ENCODE measurements at regions not wholly inside any gene's neighbourhood (a gene's known extent, or its start where the extent isn't known, plus 50 kb on each side); places are given as distances from the start of the nearest gene placed in this dataset.

DNA sequence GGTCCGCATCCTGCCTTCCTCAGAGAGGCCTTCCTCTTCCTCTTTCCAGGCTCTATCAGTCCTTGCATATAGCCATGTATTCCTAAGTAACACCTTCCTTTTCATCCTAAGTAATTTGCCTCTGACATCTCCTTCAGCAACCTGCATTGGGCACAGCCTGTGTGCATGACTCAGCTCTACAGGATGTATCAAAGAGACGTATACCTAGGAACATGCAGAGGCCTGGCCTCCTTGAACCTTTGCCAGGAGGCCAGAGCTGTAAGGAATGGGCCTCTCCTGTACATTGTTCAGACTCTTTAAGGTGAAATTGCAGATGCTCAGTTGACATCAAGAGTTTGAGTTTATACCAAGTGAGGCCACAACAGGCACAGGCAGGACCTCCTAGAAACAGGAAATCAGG is 76.0 kb upstream of the CELF4 start:
- Mint-ChIP-seq H3K4me3 (no peak overlapping the region), H3K27ac (no peak overlapping the region)

DNA sequence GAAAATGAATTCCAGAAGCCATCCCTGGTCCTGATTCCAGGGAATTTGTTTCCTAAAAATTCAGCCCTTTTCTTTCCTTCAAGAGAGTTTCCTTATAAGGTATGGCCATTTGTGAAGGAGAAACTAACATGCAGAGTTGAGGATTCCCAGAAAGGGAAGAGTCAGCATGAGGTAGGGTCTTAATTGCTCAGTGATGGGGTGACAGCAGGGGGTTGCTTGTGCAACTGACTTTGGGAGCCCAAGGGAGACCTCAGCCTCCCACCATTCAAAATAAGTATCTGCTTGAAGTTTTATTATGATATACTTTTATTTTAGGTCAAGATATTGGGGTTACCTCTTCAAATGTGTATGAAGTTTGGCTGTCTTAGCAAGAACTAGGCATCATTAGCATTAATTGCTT is 74.9 kb upstream of the CELF4 start:
- ATAC-seq (replicated peaks) (no peak), DNase-seq (no peak)
- no peaks in the 10 kb centered on the region for H3K27me3 Mint-ChIP-seq
- H3K4me3 Mint-ChIP-seq = no peak overlapping the region
- H3K27ac Mint-ChIP-seq = no peak overlapping the region
- H3K9me3 Mint-ChIP-seq = peaks cover 12 to 18% of the 10 kb centered on the region in 2 donors
- H3K36me3 Mint-ChIP-seq = no peaks in the 10 kb centered on the region
- no peaks in the 10 kb centered on the region for H3K4me1 Mint-ChIP-seq

More for the DNA sequence above, 76.0 kb upstream of the CELF4 start:
- H3K9me3 Mint-ChIP-seq = peaks cover 12 to 19% of the 10 kb centered on the region in 2 donors
- no peaks in the 10 kb centered on the region for H3K27me3 Mint-ChIP-seq
- DNase-seq (no peak), ATAC-seq (replicated peaks) (no peak)
- no peaks in the 10 kb centered on the region for H3K36me3 Mint-ChIP-seq
- no peaks in the 10 kb centered on the region for H3K4me1 Mint-ChIP-seq

DNA sequence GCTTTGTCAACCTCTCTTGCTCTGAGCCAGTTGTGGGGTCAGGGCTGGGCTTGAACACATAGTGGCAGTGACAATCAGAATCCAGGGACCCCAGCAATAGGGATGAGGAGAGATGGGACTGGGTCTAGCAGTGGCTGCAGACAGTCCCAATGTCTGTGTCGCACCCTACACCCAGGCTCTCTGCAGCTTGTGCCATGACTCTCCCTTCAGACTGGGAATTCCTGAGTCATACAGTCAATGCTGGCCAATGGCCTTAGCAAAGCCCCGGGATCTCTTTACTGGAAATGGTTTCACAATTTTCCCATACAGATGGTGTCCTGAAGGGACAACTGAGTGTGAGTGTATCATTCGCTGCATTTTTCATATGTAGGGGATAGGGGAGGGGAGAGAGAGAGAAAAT is 74.2 kb upstream of the CELF4 start:
- no peaks in the 10 kb centered on the region for H3K27me3 Mint-ChIP-seq
- no peak for ATAC-seq (replicated peaks)
- H3K4me1 Mint-ChIP-seq = no peaks in the 10 kb centered on the region
- no peak for DNase-seq
- no peaks in the 10 kb centered on the region for H3K36me3 Mint-ChIP-seq
- H3K4me3 Mint-ChIP-seq = no peak overlapping the region
- no peak overlapping the region for H3K27ac Mint-ChIP-seq
- peaks cover 10 to 13% of the 10 kb centered on the region in 2 donors for H3K9me3 Mint-ChIP-seq

DNA sequence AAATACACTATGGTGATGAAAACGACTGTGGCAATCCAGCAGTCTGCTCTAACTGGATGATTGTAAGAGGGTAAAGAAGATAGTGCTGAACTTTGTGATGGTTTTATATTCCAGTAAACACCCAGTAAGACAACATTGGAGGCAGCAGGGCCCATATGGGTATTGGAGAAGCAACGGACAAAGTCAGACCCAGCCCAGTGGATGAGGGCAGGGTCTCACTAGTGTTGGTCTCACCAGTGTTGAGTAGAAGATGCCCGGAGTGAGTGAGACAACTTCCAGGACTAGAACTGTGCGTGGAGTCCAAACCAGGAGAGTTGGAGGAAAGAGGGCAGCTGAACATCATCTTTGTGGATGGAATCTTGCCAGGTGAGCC is 71.9 kb upstream of the CELF4 start:
- H3K9me3 Mint-ChIP-seq = peaks cover 4 to 7% of the 10 kb centered on the region in 2 donors

DNA sequence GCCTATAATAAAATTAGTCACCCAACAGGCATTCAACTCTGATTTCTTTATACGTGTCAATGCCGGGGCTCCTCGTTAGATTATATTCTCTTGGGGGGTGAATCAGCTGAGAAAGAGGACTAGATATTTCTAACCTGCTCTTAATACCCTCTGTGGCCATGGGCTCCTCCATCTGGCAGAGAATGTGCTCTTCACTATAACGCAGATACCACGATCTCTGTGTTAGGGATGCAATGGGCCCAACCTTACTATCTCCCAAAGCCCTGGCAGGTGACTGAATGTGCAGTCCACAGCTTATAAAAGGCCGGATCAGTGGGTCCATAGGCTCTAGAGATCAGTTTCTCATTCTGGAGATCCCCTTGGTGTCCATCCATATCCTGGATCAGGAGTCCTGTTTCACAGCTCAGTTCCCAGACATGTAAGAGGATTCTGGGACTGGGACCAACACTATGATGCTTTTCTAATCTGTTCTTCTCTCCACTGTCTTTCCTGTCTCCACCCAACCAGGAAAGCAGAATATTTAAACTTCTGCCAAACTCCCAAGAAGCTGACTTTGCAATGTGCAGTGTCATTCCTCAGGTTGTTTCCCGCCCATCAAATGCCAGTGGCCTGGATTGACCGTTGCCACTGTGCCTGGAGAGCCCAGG is 71.4 kb upstream of the CELF4 start:
- H3K27me3 Mint-ChIP-seq = no peaks in the 10 kb centered on the region
- no peak overlapping the region for H3K27ac Mint-ChIP-seq
- no peaks in the 10 kb centered on the region for H3K36me3 Mint-ChIP-seq
- H3K4me3 Mint-ChIP-seq = no peak overlapping the region
- H3K4me1 Mint-ChIP-seq = no peaks in the 10 kb centered on the region
- no peak for DNase-seq
- H3K9me3 Mint-ChIP-seq = peaks cover 4 to 7% of the 10 kb centered on the region in 2 donors
- ATAC-seq (replicated peaks) = no peak

More for the DNA sequence above, 71.9 kb upstream of the CELF4 start:
- ATAC-seq (replicated peaks) (no peak), DNase-seq (no peak)
- Mint-ChIP-seq H3K27me3 (no peaks in the 10 kb centered on the region), H3K36me3 (no peaks in the 10 kb centered on the region), H3K4me1 (no peaks in the 10 kb centered on the region), H3K27ac (no peak overlapping the region), H3K4me3 (no peak overlapping the region)

DNA sequence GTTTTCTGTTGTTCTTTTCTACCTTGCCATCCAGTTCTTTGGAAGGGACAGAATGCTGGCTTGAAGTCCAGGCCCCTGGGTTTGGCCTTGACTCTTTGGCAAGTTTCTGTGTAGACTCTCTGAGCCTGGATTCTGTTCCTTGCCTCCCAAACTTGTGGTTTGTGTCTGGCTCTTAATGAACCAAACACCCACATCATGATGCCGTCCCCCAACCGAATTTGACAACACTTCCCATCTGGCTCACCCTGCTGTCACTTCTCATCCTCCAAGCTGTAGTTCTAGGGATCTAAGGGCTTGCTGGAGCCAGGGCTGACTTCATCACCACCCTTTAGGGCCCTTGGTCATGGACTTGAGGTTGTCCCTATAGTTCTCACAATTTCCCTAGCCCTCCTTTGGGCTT is 68.9 kb upstream of the CELF4 start:
- no peaks in the 10 kb centered on the region for H3K27me3 Mint-ChIP-seq

DNA sequence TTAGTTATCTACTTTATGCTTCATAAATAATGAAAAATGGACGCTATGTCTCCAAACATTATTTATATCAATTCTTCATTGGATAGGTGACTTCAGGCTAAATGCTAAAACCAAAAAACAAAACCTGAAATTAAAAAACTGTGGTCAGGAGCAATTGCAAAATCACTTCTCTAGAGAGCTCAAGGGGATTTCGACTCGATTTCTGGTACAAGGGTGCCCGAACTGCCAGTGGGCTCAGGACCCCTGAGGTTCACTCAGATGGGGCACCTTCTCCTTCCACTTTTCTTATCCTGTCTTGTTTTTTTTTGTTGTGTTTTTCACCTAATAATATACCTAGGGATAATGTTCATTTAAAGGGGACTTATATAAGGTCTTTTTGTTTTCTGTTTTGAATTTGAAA is 65.8 kb upstream of the CELF4 start:
- H3K4me1 Mint-ChIP-seq = no peaks in the 10 kb centered on the region
- no peak for DNase-seq
- H3K4me3 Mint-ChIP-seq = no peak overlapping the region
- H3K27ac Mint-ChIP-seq = no peak overlapping the region
- H3K27me3 Mint-ChIP-seq = no peaks in the 10 kb centered on the region
- H3K9me3 Mint-ChIP-seq = peaks cover 3 to 8% of the 10 kb centered on the region in 2 donors
- no peaks in the 10 kb centered on the region for H3K36me3 Mint-ChIP-seq
- ATAC-seq (replicated peaks) = no peak

More for the DNA sequence above, 68.9 kb upstream of the CELF4 start:
- no peak for ATAC-seq (replicated peaks)
- no peak overlapping the region for H3K27ac Mint-ChIP-seq
- no peak for DNase-seq
- peaks cover 5 to 10% of the 10 kb centered on the region in 2 donors for H3K9me3 Mint-ChIP-seq
- no peaks in the 10 kb centered on the region for H3K36me3 Mint-ChIP-seq
- H3K4me1 Mint-ChIP-seq = no peaks in the 10 kb centered on the region
- H3K4me3 Mint-ChIP-seq = no peak overlapping the region

DNA sequence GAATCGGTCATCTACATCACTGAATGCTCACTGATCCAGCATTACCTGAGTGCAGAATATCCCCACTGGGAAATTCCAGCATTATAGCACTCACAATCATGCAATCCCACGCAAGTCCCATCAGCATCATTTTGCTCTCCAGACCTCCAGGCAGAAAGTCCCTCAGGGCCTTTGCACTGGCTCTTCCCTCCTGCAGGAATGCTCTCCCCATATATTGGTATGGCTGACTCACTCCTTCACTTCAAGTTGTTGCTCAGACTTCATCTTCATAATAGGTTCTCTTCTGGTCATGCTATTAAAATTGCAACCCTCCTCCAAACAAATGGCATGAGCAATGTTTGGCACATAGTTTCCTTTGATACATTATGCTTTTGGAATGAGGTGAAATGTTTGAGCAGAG is 64.7 kb upstream of the CELF4 start:
- Mint-ChIP-seq H3K27ac (no peak overlapping the region), H3K27me3 (no peaks in the 10 kb centered on the region), H3K36me3 (no peaks in the 10 kb centered on the region), H3K9me3 (peaks cover 3 to 8% of the 10 kb centered on the region in 2 donors), H3K4me3 (no peak overlapping the region), H3K4me1 (no peaks in the 10 kb centered on the region)
- DNase-seq (no peak), ATAC-seq (replicated peaks) (no peak)

DNA sequence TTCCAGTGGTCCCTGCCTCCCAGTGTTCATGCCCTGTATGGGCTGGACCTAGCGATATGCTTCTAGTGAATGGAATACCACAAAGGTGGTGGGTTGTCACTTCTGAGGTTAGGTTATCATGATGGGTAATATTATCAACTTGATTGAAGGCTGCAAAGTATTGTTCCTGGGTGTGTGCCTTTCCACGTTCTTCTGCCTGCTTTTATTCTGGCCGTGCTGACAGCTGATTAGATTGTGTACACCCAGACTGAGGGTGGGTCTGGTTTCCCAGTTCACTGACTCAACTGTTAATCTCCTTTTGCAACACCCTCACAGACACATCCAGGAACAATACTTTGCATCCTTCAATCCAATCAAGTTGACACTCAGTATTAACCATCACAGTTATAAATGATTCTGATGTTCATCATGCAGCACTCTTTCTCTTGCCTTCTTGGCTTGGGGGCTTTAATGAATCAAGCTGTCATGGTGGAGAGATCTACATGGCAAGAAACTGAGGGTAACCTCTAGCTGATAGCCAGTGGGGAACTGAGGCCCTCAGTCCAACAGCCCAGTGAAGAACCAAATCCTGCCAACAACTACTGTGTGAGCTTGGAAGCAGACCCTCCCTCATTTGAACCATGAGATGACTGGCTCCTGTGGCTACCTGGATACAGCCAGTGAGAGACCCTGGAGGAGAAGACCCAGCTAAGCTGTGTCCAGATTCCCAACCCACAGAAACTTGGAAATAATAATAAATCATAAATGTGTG is 63.0 kb upstream of the CELF4 start:
- H3K4me1 Mint-ChIP-seq = no peaks in the 10 kb centered on the region
- H3K27ac Mint-ChIP-seq = no peak overlapping the region
- no peak overlapping the region for H3K4me3 Mint-ChIP-seq
- DNase-seq (no peak), ATAC-seq (replicated peaks) (no peak)
- H3K36me3 Mint-ChIP-seq = no peaks in the 10 kb centered on the region
- peaks cover 1 to 8% of the 10 kb centered on the region in 2 donors for H3K9me3 Mint-ChIP-seq
- no peaks in the 10 kb centered on the region for H3K27me3 Mint-ChIP-seq

DNA sequence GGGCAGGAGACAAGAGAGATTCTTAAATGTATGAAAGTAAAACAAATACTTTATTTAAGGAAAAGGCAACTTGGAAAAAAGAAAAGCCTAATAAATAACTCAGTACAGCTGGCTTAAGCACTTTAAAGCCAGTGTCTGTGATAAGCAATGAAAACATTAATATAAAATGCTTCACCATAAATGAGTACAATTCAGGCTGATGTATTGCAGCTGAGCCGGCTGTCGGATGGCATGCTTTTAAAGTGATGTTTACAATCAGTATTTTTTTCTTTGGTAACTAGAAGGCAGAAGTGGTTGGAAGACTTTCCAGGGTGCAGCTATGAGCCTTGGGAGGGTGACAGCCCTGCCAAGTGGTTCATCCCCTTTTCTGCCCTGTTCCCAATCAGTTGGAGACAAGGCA is 58.7 kb upstream of the CELF4 start:
- H3K27ac Mint-ChIP-seq = no peak overlapping the region
- DNase-seq (no peak), ATAC-seq (replicated peaks) (no peak)
- no peaks in the 10 kb centered on the region for H3K27me3 Mint-ChIP-seq
- no peak overlapping the region for H3K4me3 Mint-ChIP-seq
- H3K4me1 Mint-ChIP-seq = no peaks in the 10 kb centered on the region
- H3K9me3 Mint-ChIP-seq = peaks cover 0 to 2% of the 10 kb centered on the region in 2 donors
- H3K36me3 Mint-ChIP-seq = no peaks in the 10 kb centered on the region

DNA sequence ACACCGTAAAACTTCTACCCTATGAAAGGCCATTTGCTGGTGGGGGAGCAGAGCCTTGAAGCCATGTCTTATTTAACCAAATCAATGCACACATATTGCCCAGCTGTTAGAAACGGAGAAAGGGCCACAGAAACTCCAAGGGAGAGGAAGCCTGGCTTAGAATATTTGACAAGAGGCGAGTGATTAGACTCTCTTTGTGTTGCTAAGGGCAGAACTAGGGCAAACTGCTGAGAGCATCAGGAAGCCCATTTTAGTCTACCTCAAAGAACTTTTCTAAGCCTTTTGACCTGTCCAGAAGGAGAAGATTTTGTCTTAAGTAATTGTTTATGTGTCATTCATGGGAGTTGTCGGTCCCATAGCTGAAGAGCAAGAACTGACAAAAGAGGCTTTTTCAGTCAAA is 54.4 kb upstream of the CELF4 start:
- Mint-ChIP-seq H3K27ac (no peak overlapping the region), H3K9me3 (peaks cover 0 to 2% of the 10 kb centered on the region in 2 donors), H3K4me1 (no peaks in the 10 kb centered on the region), H3K4me3 (no peak overlapping the region), H3K36me3 (no peaks in the 10 kb centered on the region), H3K27me3 (no peaks in the 10 kb centered on the region)
- DNase-seq = no peak
- no peak for ATAC-seq (replicated peaks)

DNA sequence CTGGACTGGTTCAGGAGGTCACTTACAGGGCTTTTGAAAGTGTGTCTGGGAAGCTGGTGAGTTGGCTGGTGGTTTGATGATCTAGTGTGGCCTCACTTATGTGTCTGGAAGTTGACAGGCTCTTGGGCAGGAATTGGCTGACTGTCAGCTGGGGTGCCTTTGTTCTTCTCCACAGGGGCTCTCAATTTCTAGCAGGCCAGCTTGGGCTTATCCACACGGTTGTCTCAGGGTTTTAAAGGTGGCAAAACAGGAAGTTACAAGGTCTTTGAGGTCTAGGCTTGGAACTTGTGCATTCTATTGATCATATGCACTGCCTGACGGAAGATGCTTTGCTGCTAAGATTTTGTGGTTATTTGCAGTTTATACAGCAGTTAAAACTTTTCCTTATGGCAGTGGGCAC is 52.0 kb upstream of the CELF4 start:
- Mint-ChIP-seq H3K4me3 (no peak overlapping the region), H3K27me3 (no peaks in the 10 kb centered on the region), H3K27ac (no peak overlapping the region), H3K36me3 (no peaks in the 10 kb centered on the region), H3K4me1 (no peaks in the 10 kb centered on the region), H3K9me3 (peaks cover 0 to 2% of the 10 kb centered on the region in 2 donors)
- DNase-seq (no peak), ATAC-seq (replicated peaks) (no peak)
